ENCODE measurements at regions not wholly inside any gene's neighbourhood (a gene's known extent, or its start where the extent isn't known, plus 50 kb on each side); places are given as distances from the start of the nearest gene placed in this dataset.

DNA sequence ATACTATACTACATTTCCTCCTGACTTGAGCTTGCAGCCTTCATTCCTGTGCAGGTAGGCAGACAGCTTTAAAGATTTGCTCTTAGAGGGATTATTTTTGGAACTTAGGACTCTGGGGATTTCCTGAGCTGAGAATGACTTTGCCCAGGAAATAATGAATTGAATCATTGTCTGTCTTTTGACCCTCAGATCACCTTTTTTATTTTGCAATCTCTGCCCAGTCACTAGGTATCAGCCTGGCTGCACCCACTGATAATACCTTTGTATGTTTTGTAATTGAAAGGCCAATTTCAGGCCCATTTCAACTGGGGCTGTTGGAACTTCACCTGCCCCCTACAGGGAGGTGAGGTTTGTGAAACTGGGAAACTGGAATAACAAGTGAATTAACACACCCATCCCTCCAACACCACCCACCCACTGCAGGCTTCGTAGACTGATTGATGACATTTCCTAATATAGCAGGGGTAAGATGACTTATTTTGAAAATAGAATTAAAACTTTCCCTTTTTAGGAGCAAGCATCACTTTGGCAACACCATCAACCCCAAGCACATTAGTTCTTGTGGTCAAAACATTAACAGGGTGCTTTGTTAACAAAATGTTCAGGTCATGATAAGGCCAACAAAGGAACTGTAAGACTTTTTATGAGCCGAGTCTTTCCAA lies 157.1 kb upstream of the CENPW start:
- Histone ChIP-seq H3K9ac (ENCODE audit: low read depth in 1 of 2, low read length in 2 of 2) (no peak overlapping the region), H3K4me3 (ENCODE audit: low read depth in 1 of 3, low read length in 3 of 3) (no peak overlapping the region), H3K27ac (ENCODE audit: low read depth in 1 of 2, low read length in 2 of 2) (peak overlapping the region; percentile 18 to 69), H3K9me3 (ENCODE audit: control insufficient read depth in 4 of 4, low read length in 3 of 4) (no peaks in the 10 kb centered on the region), H3K27me3 (ENCODE audit: control insufficient read depth in 4 of 4, insufficient read depth in 4 of 4, low read length in 3 of 4) (no peaks in the 10 kb centered on the region), H3K4me1 (ENCODE audit: control insufficient read depth in 4 of 4, insufficient read depth in 4 of 4, low read length in 3 of 4) (peaks cover 0 to 7% (median 2%) of the 10 kb centered on the region in 4 donors), H3K36me3 (ENCODE audit: control insufficient read depth in 4 of 4, insufficient read depth in 3 of 4, low read depth in 1 of 4, low read length in 3 of 4) (peaks cover 0 to 3% (median 1%) of the 10 kb centered on the region in 4 donors)
- TF ChIP-seq RAD21 (IDR thresholded peaks at IDR 0.05) (peak; percentile 56 to 63), HNF4G (IDR thresholded peaks at IDR 0.05) (peak; percentile 9), CTCF (IDR thresholded peaks at IDR 0.05; ENCODE audit: low read depth, low read length, missing input control) (peak; percentile 22), TAF1 (conservative IDR thresholded peaks at IDR 0.05) (no peak), HNF4A (conservative IDR thresholded peaks at IDR 0.05) (peak; percentile 77 to 87), GABPA (IDR thresholded peaks at IDR 0.05 in 1 of 2, conservative IDR thresholded peaks at IDR 0.05 in 1 of 2) (no peak), SP1 (IDR thresholded peaks at IDR 0.05) (peak; percentile 67), NR2F2 (IDR thresholded peaks at IDR 0.05) (no peak), YY1 (IDR thresholded peaks at IDR 0.05) (peak; percentile 28), JUND (IDR thresholded peaks at IDR 0.05) (peak in 1 of 2 donors; percentile 59), EGR1 (IDR thresholded peaks at IDR 0.05; ENCODE audit: low read depth in 2 of 2) (peak in 1 of 2 donors; percentile 46), RXRA (IDR thresholded peaks at IDR 0.05) (peak; percentile 76 to 92), FOXA1 (IDR thresholded peaks at IDR 0.05) (no peak), FOXA2 (IDR thresholded peaks at IDR 0.05) (no peak), ATF3 (IDR thresholded peaks at IDR 0.05) (peak; percentile 18)
- TF ChIP-seq, protein P1, sequence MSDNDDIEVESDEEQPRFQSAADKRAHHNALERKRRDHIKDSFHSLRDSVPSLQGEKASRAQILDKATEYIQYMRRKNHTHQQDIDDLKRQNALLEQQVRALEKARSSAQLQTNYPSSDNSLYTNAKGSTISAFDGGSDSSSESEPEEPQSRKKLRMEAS (IDR thresholded peaks at IDR 0.05), result peak; percentile 29
- TF ChIP-seq, protein P2, sequence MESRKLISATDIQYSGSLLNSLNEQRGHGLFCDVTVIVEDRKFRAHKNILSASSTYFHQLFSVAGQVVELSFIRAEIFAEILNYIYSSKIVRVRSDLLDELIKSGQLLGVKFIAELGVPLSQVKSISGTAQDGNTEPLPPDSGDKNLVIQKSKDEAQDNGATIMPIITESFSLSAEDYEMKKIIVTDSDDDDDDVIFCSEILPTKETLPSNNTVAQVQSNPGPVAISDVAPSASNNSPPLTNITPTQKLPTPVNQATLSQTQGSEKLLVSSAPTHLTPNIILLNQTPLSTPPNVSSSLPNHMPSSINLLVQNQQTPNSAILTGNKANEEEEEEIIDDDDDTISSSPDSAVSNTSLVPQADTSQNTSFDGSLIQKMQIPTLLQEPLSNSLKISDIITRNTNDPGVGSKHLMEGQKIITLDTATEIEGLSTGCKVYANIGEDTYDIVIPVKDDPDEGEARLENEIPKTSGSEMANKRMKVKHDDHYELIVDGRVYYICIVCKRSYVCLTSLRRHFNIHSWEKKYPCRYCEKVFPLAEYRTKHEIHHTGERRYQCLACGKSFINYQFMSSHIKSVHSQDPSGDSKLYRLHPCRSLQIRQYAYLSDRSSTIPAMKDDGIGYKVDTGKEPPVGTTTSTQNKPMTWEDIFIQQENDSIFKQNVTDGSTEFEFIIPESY (IDR thresholded peaks at IDR 0.05), result peak; percentile 58
- TF ChIP-seq, protein P3, sequence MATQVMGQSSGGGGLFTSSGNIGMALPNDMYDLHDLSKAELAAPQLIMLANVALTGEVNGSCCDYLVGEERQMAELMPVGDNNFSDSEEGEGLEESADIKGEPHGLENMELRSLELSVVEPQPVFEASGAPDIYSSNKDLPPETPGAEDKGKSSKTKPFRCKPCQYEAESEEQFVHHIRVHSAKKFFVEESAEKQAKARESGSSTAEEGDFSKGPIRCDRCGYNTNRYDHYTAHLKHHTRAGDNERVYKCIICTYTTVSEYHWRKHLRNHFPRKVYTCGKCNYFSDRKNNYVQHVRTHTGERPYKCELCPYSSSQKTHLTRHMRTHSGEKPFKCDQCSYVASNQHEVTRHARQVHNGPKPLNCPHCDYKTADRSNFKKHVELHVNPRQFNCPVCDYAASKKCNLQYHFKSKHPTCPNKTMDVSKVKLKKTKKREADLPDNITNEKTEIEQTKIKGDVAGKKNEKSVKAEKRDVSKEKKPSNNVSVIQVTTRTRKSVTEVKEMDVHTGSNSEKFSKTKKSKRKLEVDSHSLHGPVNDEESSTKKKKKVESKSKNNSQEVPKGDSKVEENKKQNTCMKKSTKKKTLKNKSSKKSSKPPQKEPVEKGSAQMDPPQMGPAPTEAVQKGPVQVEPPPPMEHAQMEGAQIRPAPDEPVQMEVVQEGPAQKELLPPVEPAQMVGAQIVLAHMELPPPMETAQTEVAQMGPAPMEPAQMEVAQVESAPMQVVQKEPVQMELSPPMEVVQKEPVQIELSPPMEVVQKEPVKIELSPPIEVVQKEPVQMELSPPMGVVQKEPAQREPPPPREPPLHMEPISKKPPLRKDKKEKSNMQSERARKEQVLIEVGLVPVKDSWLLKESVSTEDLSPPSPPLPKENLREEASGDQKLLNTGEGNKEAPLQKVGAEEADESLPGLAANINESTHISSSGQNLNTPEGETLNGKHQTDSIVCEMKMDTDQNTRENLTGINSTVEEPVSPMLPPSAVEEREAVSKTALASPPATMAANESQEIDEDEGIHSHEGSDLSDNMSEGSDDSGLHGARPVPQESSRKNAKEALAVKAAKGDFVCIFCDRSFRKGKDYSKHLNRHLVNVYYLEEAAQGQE (IDR thresholded peaks at IDR 0.05), result no peak
- WGBS, result 59% methylated on average over 2 of the region's 2 CpGs
- DNase-seq (ENCODE audit: low spot score), result no peak
